B cell (primary cell): ENCODE measurements at regions not wholly inside any gene's neighbourhood (a gene's known extent, or its start where the extent isn't known, plus 50 kb on each side); places are given as distances from the start of the nearest gene placed in this dataset.

ENCODE experiments used
- EZH2 ChIP-seq: IDR thresholded peaks from 2 replicates; pipeline ENCODE4 v1.6.1; 2012; ENCODE audit warnings: borderline replicate concordance, low read depth, mild to moderate bottlenecking, moderate library complexity, low read length; ENCODE audit not compliant: insufficient read depth, poor library complexity, severe bottlenecking
- TF ChIP-seq, protein P1 (sequence below): fragments of 200-600 bp; IDR thresholded peaks from one replicate; pipeline ENCODE4 v1.8.0; 2022; ENCODE audit warnings: antibody characterized with exemption, mild to moderate bottlenecking

- TF ChIP-seq, protein P1, sequence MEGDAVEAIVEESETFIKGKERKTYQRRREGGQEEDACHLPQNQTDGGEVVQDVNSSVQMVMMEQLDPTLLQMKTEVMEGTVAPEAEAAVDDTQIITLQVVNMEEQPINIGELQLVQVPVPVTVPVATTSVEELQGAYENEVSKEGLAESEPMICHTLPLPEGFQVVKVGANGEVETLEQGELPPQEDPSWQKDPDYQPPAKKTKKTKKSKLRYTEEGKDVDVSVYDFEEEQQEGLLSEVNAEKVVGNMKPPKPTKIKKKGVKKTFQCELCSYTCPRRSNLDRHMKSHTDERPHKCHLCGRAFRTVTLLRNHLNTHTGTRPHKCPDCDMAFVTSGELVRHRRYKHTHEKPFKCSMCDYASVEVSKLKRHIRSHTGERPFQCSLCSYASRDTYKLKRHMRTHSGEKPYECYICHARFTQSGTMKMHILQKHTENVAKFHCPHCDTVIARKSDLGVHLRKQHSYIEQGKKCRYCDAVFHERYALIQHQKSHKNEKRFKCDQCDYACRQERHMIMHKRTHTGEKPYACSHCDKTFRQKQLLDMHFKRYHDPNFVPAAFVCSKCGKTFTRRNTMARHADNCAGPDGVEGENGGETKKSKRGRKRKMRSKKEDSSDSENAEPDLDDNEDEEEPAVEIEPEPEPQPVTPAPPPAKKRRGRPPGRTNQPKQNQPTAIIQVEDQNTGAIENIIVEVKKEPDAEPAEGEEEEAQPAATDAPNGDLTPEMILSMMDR = no peak
- no peak for TF ChIP-seq EZH2
Observed at GRCh38 chr21:35245879-35246278, 196.8 kb upstream of the RUNX1 start.
